K562 (cell line): ENCODE measurements at regions not wholly inside any gene's neighbourhood (a gene's known extent, or its start where the extent isn't known, plus 50 kb on each side); places are given as distances from the start of the nearest gene placed in this dataset.

ENCODE experiments used
- ATAC-seq: fragments of 200-7000 bp; cut with Tn5 transposase; 3 replicates; pipeline ENCODE4 v1.9.1; 2020; ENCODE audit warnings: moderate library complexity
- BruUV-seq: library from RNA; stranded (reverse); fragments of 400-500 nt; replicated peaks from 2 replicates; lab custom pipeline; 2021; lab: Mats Ljungman, UMichigan
- CTCF ChIA-PET: fragments of 300-600 bp; formaldehyde crosslinking; extraction: SDS; loops from one replicate; lab custom pipeline; 2021; ENCODE audit warnings: low intra/inter-chr PET ratio; lab: Yijun Ruan, JAX
- POLR2A ChIA-PET: fragments of 300-600, 350-650 bp; sonication (Branson Sonifier 250); formaldehyde crosslinking; extraction: SDS; loops from one replicate; lab custom pipeline; 2021; ENCODE audit warnings: antibody characterized with exemption, inconsistent platforms; lab: Yijun Ruan, JAX
- DNase-seq, 4 experiments: peaks; one replicate each; pipeline versions ENCODE4 v3.0.0 to v3.0.0-alpha.2; 2011 to 2018; ENCODE audit warnings: low spot score in 3 of 4, mixed read lengths in 3 of 4; ENCODE audit errors: extremely low read depth in 1 of 4
- FAIRE-seq: peaks from 2 replicates; lab custom pipeline; 2011; peaks lifted over from hg19 to GRCh38; lab: Jason Lieb, UNC
- H2AFZ ChIP-seq: 2 replicates; pipeline ENCODE4 v1.6.0; 2011; ENCODE audit warnings: low read depth, low read length, control low read depth, inconsistent platforms
- H3K27ac ChIP-seq: fragments of 200-600 bp; 3 replicates; pipeline ENCODE4 v1.8.0; 2011; ENCODE audit warnings: low read depth, mild to moderate bottlenecking, control low read depth, inconsistent platforms, low read length, moderate library complexity, mixed read lengths; ENCODE audit errors: extremely low read depth
- H3K27me3 ChIP-seq, 2 experiments: fragments of 300-600 bp in 1 of 2; 2 replicates in 1 of 2; 3 replicates in 1 of 2; pipeline versions ENCODE4 v1.6.0 to v1.8.0; 2011; ENCODE audit warnings: inconsistent platforms in 2 of 2, low read length in 2 of 2, mild to moderate bottlenecking in 1 of 2, mixed read lengths in 1 of 2, moderate library complexity in 1 of 2; ENCODE audit not compliant: control insufficient read depth in 2 of 2, insufficient read depth in 2 of 2
- H3K36me3 ChIP-seq: fragments of 300-600 bp; 3 replicates; pipeline ENCODE4 v1.8.0; 2011; ENCODE audit warnings: mild to moderate bottlenecking, low read length, inconsistent platforms; ENCODE audit not compliant: control insufficient read depth, insufficient read depth
- H3K4me1 ChIP-seq, 2 experiments: fragments of 200-600 bp in 1 of 2; replicated peaks in 1 of 2; 2 replicates in 1 of 2; 3 replicates in 1 of 2; pipeline versions ENCODE4 v1.5.1 to v1.8.0; 2011; ENCODE audit warnings: inconsistent platforms in 2 of 2, low read length in 2 of 2, mild to moderate bottlenecking in 1 of 2, mixed read lengths in 1 of 2, moderate library complexity in 1 of 2; ENCODE audit not compliant: control insufficient read depth in 2 of 2, insufficient read depth in 2 of 2
- H3K4me2 ChIP-seq: 2 replicates; pipeline ENCODE4 v1.6.1; 2011; ENCODE audit warnings: low read length, control low read depth, inconsistent platforms, mixed read lengths; ENCODE audit not compliant: insufficient read depth
- H3K4me3 ChIP-seq: fragments of 200-600 bp; sonication (generic), shearing (Covaris generic); 2 replicates; pipeline ENCODE4 v1.5.1; 2016; ENCODE audit warnings: control low read depth, inconsistent platforms
- H3K79me2 ChIP-seq: fragments of 200-600 bp; 3 replicates; pipeline ENCODE4 v1.8.0; 2011; ENCODE audit warnings: low read length, inconsistent platforms; ENCODE audit not compliant: control insufficient read depth, insufficient read depth
- H3K9ac ChIP-seq, 2 experiments: 2 replicates each; pipeline versions ENCODE4 v1.6.0 to v1.6.1; 2011; ENCODE audit warnings: low read depth in 2 of 2, low read length in 2 of 2, control low read depth in 1 of 2, inconsistent platforms in 1 of 2, mild to moderate bottlenecking in 1 of 2, mixed read lengths in 1 of 2; ENCODE audit not compliant: insufficient read depth in 1 of 2
- H3K9me1 ChIP-seq: one replicate; pipeline ENCODE4 v1.6.0; 2011; ENCODE audit warnings: inconsistent platforms, mild to moderate bottlenecking, low read length, moderate library complexity; ENCODE audit not compliant: control insufficient read depth, insufficient read depth
- H3K9me3 ChIP-seq: replicated peaks from 2 replicates; pipeline ENCODE4 v1.5.1; 2011; ENCODE audit warnings: low read depth, low read length, inconsistent platforms; ENCODE audit not compliant: control insufficient read depth, insufficient read depth
- H4K20me1 ChIP-seq: replicated peaks from 2 replicates; pipeline ENCODE4 v1.6.1; 2011; ENCODE audit warnings: low read length, inconsistent platforms, mixed read lengths; ENCODE audit not compliant: control insufficient read depth, insufficient read depth
- CEBPB ChIP-seq: fragments of 450-650 bp; IDR thresholded peaks from 2 replicates; pipeline ENCODE4 v1.6.1; 2016; ENCODE audit warnings: missing genetic modification characterization, missing compliant biosample characterization
- GABPB1 ChIP-seq: sonication (generic); formaldehyde crosslinking; IDR thresholded peaks from 2 replicates; pipeline ENCODE4 v1.8.0; 2022; ENCODE audit warnings: mild to moderate bottlenecking, missing genetic modification reagents
- HES1 ChIP-seq: fragments of 450-650 bp; IDR thresholded peaks from 2 replicates; pipeline ENCODE4 v1.6.1; 2016; ENCODE audit warnings: low read depth, mild to moderate bottlenecking, moderate library complexity
- MECOM ChIP-seq: fragments of 250-450 bp; sonication (Bioruptor Pico); IDR thresholded peaks from 2 replicates; pipeline ENCODE4 v1.8.0; 2022; ENCODE audit warnings: inconsistent platforms
- PHF20 ChIP-seq: fragments of 450-650 bp; IDR thresholded peaks from 2 replicates; pipeline ENCODE4 v1.6.1; 2018; ENCODE audit not compliant: partially characterized antibody
- ZEB2 ChIP-seq: fragments of 450-650 bp; IDR thresholded peaks from 2 replicates; pipeline ENCODE4 v1.6.1; 2016
- WGBS: fragments of 100-300 bp; shearing (Covaris generic); methylation state at CpG from one replicate; pipeline ENCODE4 v1.1.6; 2016; ENCODE audit warnings: low coverage, mixed read lengths; ENCODE audit not compliant: insufficient coverage; ENCODE audit errors: missing lambda C conversion rate; 5-methylcytosine and 5-hydroxymethylcytosine counted together
- in situ Hi-C: fragments of 300-500 bp; cut with MboI; formaldehyde crosslinking; loops from 4 replicates; pipeline ENCODE4 v1.15.0; 2018; ENCODE audit warnings: inconsistent platforms, mixed read lengths
- intact Hi-C: fragments of 100-400 bp; cut with micrococcal nuclease; formaldehyde crosslinking; loops from 2 replicates; pipeline ENCODE4 v1.14.2; 2022

GRCh38 chr5:89036704-89037489 is 153.9 kb upstream of the MEF2C start:
- no peaks in the 10 kb centered on the region for H3K27me3 ChIP-seq
- no peaks in the 10 kb centered on the region for H3K36me3 ChIP-seq
- peak overlapping the region; percentile 53 for H2AFZ ChIP-seq
- no peak overlapping the region for H3K9ac ChIP-seq
- ATAC-seq (no peak), FAIRE-seq (no peak), DNase-seq (no peak)
- H3K4me1 ChIP-seq, result peaks cover 0 to 2% of the 10 kb centered on the region in 2 experiments; a peak in 3 of 5 replicates
- no peaks in the 10 kb centered on the region for H4K20me1 ChIP-seq
- CTCF ChIA-PET, result no interaction called here
- intact Hi-C loops, result no loop called here
- no TSS peak for BruUV-seq
- POLR2A ChIA-PET, result interaction anchor here (0.6 kb wide), 1 partner anchor 191 kb away, joined by 3 read pairs; no protein-coding TSS in a partner anchor
- no peaks in the 10 kb centered on the region for H3K79me2 ChIP-seq
- WGBS, result 35% methylated on average over 8 of the region's 8 CpGs
- in situ Hi-C loops, result no loop called here
- TF ChIP-seq PHF20 (no peak), HES1 (no peak), GABPB1 (CRISPR knock-in tag) (no peak), MECOM (CRISPR knock-in tag) (no peak)
- H3K4me2 ChIP-seq, result no peak overlapping the region
- no peaks in the 10 kb centered on the region for H3K9me3 ChIP-seq
- H3K27ac ChIP-seq, result no peak overlapping the region
- no peaks in the 10 kb centered on the region for H3K9me1 ChIP-seq
- H3K4me3 ChIP-seq, result no peak overlapping the region

- Histone ChIP-seq H2AFZ (no peak overlapping the region), H3K4me1 (no peaks in the 10 kb centered on the region), H3K27ac (no peak overlapping the region), H3K79me2 (no peaks in the 10 kb centered on the region), H3K9me1 (no peaks in the 10 kb centered on the region), H3K4me3 (no peak overlapping the region), H3K27me3 (no peaks in the 10 kb centered on the region), H4K20me1 (no peaks in the 10 kb centered on the region), H3K9ac (no peak overlapping the region), H3K36me3 (no peaks in the 10 kb centered on the region), H3K4me2 (no peak overlapping the region), H3K9me3 (no peaks in the 10 kb centered on the region)
- FAIRE-seq (no peak), ATAC-seq (no peak), DNase-seq (no peak)
- TF ChIP-seq ZEB2, result no peak
- TF ChIP-seq CEBPB, result 0 out of 2 replicates have a peak, but pooled peaks have one; percentile 9
- intact Hi-C loops (no loop called here), in situ Hi-C loops (no loop called here)
- ChIA-PET POLR2A (interaction anchor here (1.1 kb wide), 1 partner anchor 8 kb away, joined by 3 read pairs; no protein-coding TSS in a partner anchor), CTCF (no interaction called here)
- no TSS peak for BruUV-seq
- 52% methylated on average over 6 of the region's 6 CpGs for WGBS
Observed at GRCh38 chr5:89036166-89036565, 153.2 kb upstream of the MEF2C start.
